Smooth muscle cell (in vitro differentiated cells): ENCODE measurements at regions not wholly inside any gene's neighbourhood (a gene's known extent, or its start where the extent isn't known, plus 50 kb on each side); places are given as distances from the start of the nearest gene placed in this dataset.

Experiments used
- DNase-seq: peaks from one replicate; lab custom pipeline; 2025; ENCODE audit not compliant: unreplicated experiment; lab: John Stamatoyannopoulos, UW
- H2AFZ ChIP-seq: fragments of 200-600 bp; sonication (generic); 2 replicates; pipeline ENCODE4 v1.6.0; 2016; ENCODE audit warnings: antibody characterized with exemption, low read depth, mild to moderate bottlenecking
- H3F3A ChIP-seq: fragments of 200-600 bp; sonication (generic); 2 replicates; pipeline ENCODE4 v1.6.0; 2017; ENCODE audit warnings: antibody characterized with exemption, low read depth
- H3K27ac ChIP-seq: fragments of 200-600 bp; sonication (generic); 2 replicates; pipeline ENCODE4 v1.5.1; 2016; ENCODE audit warnings: low read depth, mild to moderate bottlenecking
- H3K27me3 ChIP-seq: fragments of 200-600 bp; sonication (generic); 2 replicates; pipeline ENCODE4 v1.6.1; 2016; ENCODE audit warnings: low read depth, mild to moderate bottlenecking
- H3K36me3 ChIP-seq: fragments of 200-600 bp; sonication (generic); 2 replicates; pipeline ENCODE4 v1.5.1; 2016; ENCODE audit warnings: low read depth
- H3K4me1 ChIP-seq: fragments of 200-600 bp; sonication (generic); 2 replicates; pipeline ENCODE4 v1.5.1; 2016; ENCODE audit warnings: low read depth
- H3K4me2 ChIP-seq: fragments of 200-600 bp; sonication (generic); 2 replicates; pipeline ENCODE4 v1.6.0; 2016; ENCODE audit warnings: mild to moderate bottlenecking
- H3K4me3 ChIP-seq: fragments of 200-600 bp; sonication (generic); 2 replicates; pipeline ENCODE4 v1.5.1; 2016; ENCODE audit warnings: mild to moderate bottlenecking
- H3K79me2 ChIP-seq: fragments of 200-600 bp; sonication (generic); 2 replicates; pipeline ENCODE4 v1.6.0; 2016; ENCODE audit warnings: low read depth, mild to moderate bottlenecking
- H3K9ac ChIP-seq: fragments of 200-600 bp; sonication (generic); 2 replicates; pipeline ENCODE4 v1.6.0; 2016; ENCODE audit warnings: low read depth
- H3K9me3 ChIP-seq: fragments of 200-600 bp; sonication (generic); replicated peaks from 2 replicates; pipeline ENCODE4 v1.5.1; 2016; ENCODE audit warnings: low read depth
- H4K20me1 ChIP-seq: fragments of 200-600 bp; sonication (generic); 2 replicates; pipeline ENCODE4 v1.6.0; 2016; ENCODE audit warnings: low read depth
- WGBS: methylation state at CpG from one replicate; pipeline ENCODE4 v1.1.7; 2016; ENCODE audit warnings: low lambda C conversion rate; 5-methylcytosine and 5-hydroxymethylcytosine counted together
- TF ChIP-seq, protein P1 (sequence below): fragments of 200-600 bp; sonication (generic); IDR thresholded peaks from 2 replicates; pipeline ENCODE4 v1.5.1; 2017; ENCODE audit warnings: borderline replicate concordance, mild to moderate bottlenecking, antibody characterized with exemption; ENCODE audit not compliant: insufficient read depth, poor library complexity, severe bottlenecking

DNA sequence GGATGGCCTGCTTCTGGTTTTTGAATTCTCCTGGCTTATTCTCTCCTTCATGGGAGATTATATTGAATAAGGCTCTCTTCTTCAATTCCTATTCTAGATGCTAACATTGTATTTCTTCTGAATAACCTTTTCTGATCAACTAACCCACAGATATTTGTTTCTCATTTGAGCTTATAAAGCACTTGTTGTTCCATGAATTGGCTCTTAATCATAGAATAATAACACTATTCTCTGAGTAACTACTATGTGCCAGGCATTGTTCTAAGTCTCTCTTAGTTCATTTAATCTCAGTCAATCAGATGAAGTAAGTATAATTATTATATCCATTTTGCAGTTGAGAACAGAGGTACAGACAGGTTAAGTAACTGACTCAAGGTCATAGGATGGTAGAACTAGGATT, 136.3 kb upstream of the MLIP start:
- Histone ChIP-seq H3K27me3 (no peaks in the 10 kb centered on the region), H3K27ac (no peak overlapping the region), H3F3A (no peaks in the 10 kb centered on the region), H3K36me3 (no peaks in the 10 kb centered on the region), H3K4me1 (no peaks in the 10 kb centered on the region), H2AFZ (no peak overlapping the region), H4K20me1 (no peaks in the 10 kb centered on the region), H3K9me3 (no peaks in the 10 kb centered on the region), H3K9ac (no peak overlapping the region), H3K4me2 (no peak overlapping the region), H3K4me3 (no peak overlapping the region), H3K79me2 (no peaks in the 10 kb centered on the region)
- TF ChIP-seq, protein P1, sequence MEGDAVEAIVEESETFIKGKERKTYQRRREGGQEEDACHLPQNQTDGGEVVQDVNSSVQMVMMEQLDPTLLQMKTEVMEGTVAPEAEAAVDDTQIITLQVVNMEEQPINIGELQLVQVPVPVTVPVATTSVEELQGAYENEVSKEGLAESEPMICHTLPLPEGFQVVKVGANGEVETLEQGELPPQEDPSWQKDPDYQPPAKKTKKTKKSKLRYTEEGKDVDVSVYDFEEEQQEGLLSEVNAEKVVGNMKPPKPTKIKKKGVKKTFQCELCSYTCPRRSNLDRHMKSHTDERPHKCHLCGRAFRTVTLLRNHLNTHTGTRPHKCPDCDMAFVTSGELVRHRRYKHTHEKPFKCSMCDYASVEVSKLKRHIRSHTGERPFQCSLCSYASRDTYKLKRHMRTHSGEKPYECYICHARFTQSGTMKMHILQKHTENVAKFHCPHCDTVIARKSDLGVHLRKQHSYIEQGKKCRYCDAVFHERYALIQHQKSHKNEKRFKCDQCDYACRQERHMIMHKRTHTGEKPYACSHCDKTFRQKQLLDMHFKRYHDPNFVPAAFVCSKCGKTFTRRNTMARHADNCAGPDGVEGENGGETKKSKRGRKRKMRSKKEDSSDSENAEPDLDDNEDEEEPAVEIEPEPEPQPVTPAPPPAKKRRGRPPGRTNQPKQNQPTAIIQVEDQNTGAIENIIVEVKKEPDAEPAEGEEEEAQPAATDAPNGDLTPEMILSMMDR: no peak
- DNase-seq: no peak

DNA sequence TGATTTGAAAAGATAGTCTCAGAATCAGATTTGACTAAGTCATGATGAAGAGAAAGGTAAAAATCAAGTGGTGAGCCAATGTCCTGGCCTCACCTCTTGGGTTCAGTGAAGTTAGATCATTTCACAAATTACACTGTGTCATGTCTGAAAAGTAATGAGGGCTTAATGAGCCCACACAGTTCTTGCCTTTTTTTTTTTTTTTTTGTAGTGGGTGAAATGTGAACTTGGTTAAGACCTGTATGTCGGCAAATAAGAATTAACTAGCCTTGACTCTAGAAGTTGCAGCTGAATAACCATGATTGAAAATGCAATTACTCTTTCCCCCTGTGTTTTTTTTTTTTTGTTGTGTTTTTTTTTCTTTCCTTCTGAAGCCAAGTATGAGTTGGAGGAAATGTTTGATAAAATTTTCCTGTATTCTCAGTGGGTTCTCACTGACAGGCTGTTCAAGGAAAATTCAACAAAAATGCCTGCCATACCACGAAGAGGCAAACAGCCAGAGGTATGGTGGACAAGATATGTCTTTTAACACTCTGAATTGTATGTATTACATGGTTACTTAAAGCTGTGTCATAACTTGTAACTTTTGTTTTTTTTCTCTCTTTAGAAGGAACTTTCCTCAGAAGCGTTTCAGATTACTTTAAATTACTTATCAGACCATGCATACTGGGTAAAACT, 135.2 kb upstream of the MLIP start:
- Histone ChIP-seq H3K79me2 (no peaks in the 10 kb centered on the region), H3K36me3 (no peaks in the 10 kb centered on the region), H3F3A (no peaks in the 10 kb centered on the region), H3K4me3 (no peak overlapping the region), H3K9ac (no peak overlapping the region), H3K4me2 (no peak overlapping the region), H4K20me1 (no peaks in the 10 kb centered on the region), H3K9me3 (no peaks in the 10 kb centered on the region), H3K4me1 (no peaks in the 10 kb centered on the region), H3K27ac (no peak overlapping the region), H3K27me3 (no peaks in the 10 kb centered on the region), H2AFZ (peak overlapping the region; percentile 78)
- TF ChIP-seq, protein P1: no peak
- no peak for DNase-seq
- WGBS: 67% methylated on average over 3 of the region's 3 CpGs

DNA sequence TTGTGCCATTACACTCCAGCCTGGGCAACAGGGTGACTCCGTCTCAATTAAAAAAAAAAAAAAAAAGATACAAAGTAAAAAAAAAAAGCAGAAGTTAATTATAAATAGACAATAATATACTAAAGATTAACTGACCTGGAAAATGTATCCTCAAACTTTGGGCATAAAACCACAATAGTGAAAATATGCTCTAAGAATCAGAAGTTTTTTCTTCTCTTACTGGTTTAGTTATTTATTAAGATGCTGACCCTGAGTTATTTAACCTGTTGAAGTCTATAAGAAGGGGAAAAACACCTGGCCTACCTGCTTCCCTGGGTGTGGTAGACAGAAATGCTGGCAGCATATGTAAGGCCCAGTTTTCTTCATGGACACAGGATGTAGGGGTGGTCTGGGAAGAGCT, 133.7 kb upstream of the MLIP start:
- Histone ChIP-seq H3K79me2 (no peaks in the 10 kb centered on the region), H3K4me1 (no peaks in the 10 kb centered on the region), H3K4me3 (no peak overlapping the region), H3K27ac (no peak overlapping the region), H3K36me3 (no peaks in the 10 kb centered on the region), H4K20me1 (no peaks in the 10 kb centered on the region), H3K9me3 (no peaks in the 10 kb centered on the region), H3K27me3 (no peaks in the 10 kb centered on the region), H3F3A (no peaks in the 10 kb centered on the region), H3K9ac (no peak overlapping the region), H2AFZ (no peak overlapping the region), H3K4me2 (no peak overlapping the region)
- TF ChIP-seq, protein P1: no peak
- WGBS: 94% methylated on average over 1 of the region's 1 CpG
- no peak for DNase-seq

DNA sequence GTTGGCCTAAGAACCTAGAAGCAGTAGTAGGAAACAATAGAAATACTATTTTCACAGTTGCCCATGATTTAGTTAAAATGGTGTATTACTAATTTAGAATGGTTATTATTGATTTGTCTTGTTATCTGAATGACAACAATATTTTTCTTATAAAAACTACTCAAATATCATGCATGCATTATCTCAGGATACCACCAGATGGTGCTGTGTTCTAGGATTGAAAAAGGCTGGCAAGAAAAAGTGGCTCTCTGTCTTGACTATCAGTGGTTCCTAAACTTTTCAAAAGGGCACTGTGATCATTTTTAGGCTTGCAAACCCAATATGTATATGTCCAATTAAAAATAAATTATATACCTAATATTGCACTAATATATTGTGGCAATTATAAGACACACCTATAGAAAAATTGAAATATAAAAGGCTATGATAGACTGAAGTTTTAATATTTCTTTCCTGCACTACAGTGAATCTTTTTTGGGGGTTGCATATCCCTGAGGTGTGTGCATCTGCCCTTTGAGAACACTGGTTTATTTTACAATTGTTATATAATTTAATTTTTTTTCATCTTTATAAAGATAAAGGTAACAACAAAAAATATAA, 131.7 kb upstream of the MLIP start:
- H3K4me2 ChIP-seq: no peak overlapping the region
- peaks cover 3% of the 10 kb centered on the region for H3F3A ChIP-seq
- no peak overlapping the region for H2AFZ ChIP-seq
- H3K4me1 ChIP-seq: peaks cover 4% of the 10 kb centered on the region
- H3K9me3 ChIP-seq: no peaks in the 10 kb centered on the region
- H3K9ac ChIP-seq: no peak overlapping the region
- no peak overlapping the region for H3K4me3 ChIP-seq
- TF ChIP-seq, protein P1: peak; percentile 87
- H4K20me1 ChIP-seq: no peaks in the 10 kb centered on the region
- no peaks in the 10 kb centered on the region for H3K79me2 ChIP-seq
- H3K27ac ChIP-seq: no peak overlapping the region
- H3K36me3 ChIP-seq: no peaks in the 10 kb centered on the region
- DNase-seq: no peak
- H3K27me3 ChIP-seq: no peaks in the 10 kb centered on the region
